ENCODE measurements at regions not wholly inside any gene's neighbourhood (a gene's known extent, or its start where the extent isn't known, plus 50 kb on each side); places are given as distances from the start of the nearest gene placed in this dataset.
"Not testable (repeated sequence)": the region's sequence is repeated elsewhere in the genome, so short reads cannot be mapped to it uniquely, and the experiment has no call there.

GRCh38 chr7:81187753-81188152 is 268.9 kb upstream of the SEMA3C start:
- no peak overlapping the region for H3K4me3 ChIP-seq
- H3K9ac ChIP-seq (ENCODE audit: low read depth in 2 of 2, low read length in 2 of 2): no peak overlapping the region
- intact Hi-C loops (cut with DNase I): no loop called here
- TF ChIP-seq CTCF (IDR thresholded peaks at IDR 0.05): no peak
- no peaks in the 10 kb centered on the region for H3K4me1 ChIP-seq
- H3K27ac ChIP-seq: no peak overlapping the region
- no peaks in the 10 kb centered on the region for H3K36me3 ChIP-seq
- H3K9me3 ChIP-seq: no peaks in the 10 kb centered on the region
- no peaks in the 10 kb centered on the region for H3K27me3 ChIP-seq
- no peak for DNase-seq

GRCh38 chr7:81186691-81187090 is 267.8 kb upstream of the SEMA3C start:
- no peaks in the 10 kb centered on the region for H3K9me3 ChIP-seq
- no peaks in the 10 kb centered on the region for H3K4me1 ChIP-seq
- intact Hi-C loops (cut with DNase I): no loop called here
- TF ChIP-seq CTCF (IDR thresholded peaks at IDR 0.05): no peak
- H3K36me3 ChIP-seq: no peaks in the 10 kb centered on the region
- no peak overlapping the region for H3K9ac ChIP-seq (ENCODE audit: low read depth in 2 of 2, low read length in 2 of 2)
- no peaks in the 10 kb centered on the region for H3K27me3 ChIP-seq
- no peak overlapping the region for H3K4me3 ChIP-seq
- H3K27ac ChIP-seq: no peak overlapping the region
- no peak for DNase-seq

- Histone ChIP-seq H3K27ac (no peak overlapping the region), H3K9me3 (no peaks in the 10 kb centered on the region), H3K4me3 (no peak overlapping the region), H3K4me1 (no peaks in the 10 kb centered on the region), H3K36me3 (no peaks in the 10 kb centered on the region), H3K27me3 (no peaks in the 10 kb centered on the region), H3K9ac (ENCODE audit: low read depth in 2 of 2, low read length in 2 of 2) (no peak overlapping the region)
- intact Hi-C loops (cut with DNase I): no loop called here
- no peak for TF ChIP-seq CTCF (IDR thresholded peaks at IDR 0.05)
- no peak for DNase-seq
Observed at GRCh38 chr7:81185072-81185471, 266.2 kb upstream of the SEMA3C start.

- Histone ChIP-seq H3K4me1 (no peaks in the 10 kb centered on the region), H3K4me3 (no peak overlapping the region), H3K27me3 (no peaks in the 10 kb centered on the region), H3K9me3 (no peaks in the 10 kb centered on the region), H3K27ac (no peak overlapping the region), H3K9ac (ENCODE audit: low read depth in 2 of 2, low read length in 2 of 2) (no peak overlapping the region), H3K36me3 (no peaks in the 10 kb centered on the region)
- intact Hi-C loops (cut with DNase I): no loop called here
- TF ChIP-seq CTCF (IDR thresholded peaks at IDR 0.05): no peak
- no peak for DNase-seq
Observed at GRCh38 chr7:81183326-81183725, 264.5 kb upstream of the SEMA3C start.

- H3K36me3 ChIP-seq; H3K9ac ChIP-seq (ENCODE audit: low read depth in 2 of 2, low read length in 2 of 2); intact Hi-C loops (cut with DNase I); DNase-seq; H3K27me3 ChIP-seq; H3K4me1 ChIP-seq; H3K9me3 ChIP-seq; H3K27ac ChIP-seq; H3K4me3 ChIP-seq: not testable (repeated sequence)
Observed at GRCh38 chr7:81182056-81182455, 263.2 kb upstream of the SEMA3C start.

- Histone ChIP-seq H3K27ac (no peak overlapping the region), H3K27me3 (no peaks in the 10 kb centered on the region), H3K4me1 (no peaks in the 10 kb centered on the region), H3K4me3 (no peak overlapping the region), H3K9me3 (no peaks in the 10 kb centered on the region), H3K9ac (ENCODE audit: low read depth in 2 of 2, low read length in 2 of 2) (no peak overlapping the region), H3K36me3 (no peaks in the 10 kb centered on the region)
- no peak for TF ChIP-seq CTCF (IDR thresholded peaks at IDR 0.05)
- intact Hi-C loops (cut with DNase I): no loop called here
- no peak for DNase-seq
Observed at GRCh38 chr7:81181066-81181465, 262.2 kb upstream of the SEMA3C start.
